H9 (cell line): ENCODE measurements at regions not wholly inside any gene's neighbourhood (a gene's known extent, or its start where the extent isn't known, plus 50 kb on each side); places are given as distances from the start of the nearest gene placed in this dataset.

Experiments
- DNase-seq: peaks from one replicate; pipeline ENCODE4 v3.0.0-alpha.2; 2017
- H2AFZ ChIP-seq: one replicate; pipeline ENCODE4 v1.6.1; 2013; ENCODE audit warnings: mild to moderate bottlenecking, low read length, control low read depth, moderate library complexity
- H2AK5ac ChIP-seq: 2 replicates; pipeline ENCODE4 v1.6.1; 2013; ENCODE audit warnings: low read length, control low read depth, mixed read lengths; ENCODE audit not compliant: insufficient read length
- H2BK120ac ChIP-seq: one replicate; pipeline ENCODE4 v1.6.1; 2013; ENCODE audit warnings: low read depth, mild to moderate bottlenecking, low read length, control low read depth, inconsistent platforms; ENCODE audit not compliant: poor library complexity, severe bottlenecking
- H2BK12ac ChIP-seq: 2 replicates; pipeline ENCODE4 v1.6.1; 2013; ENCODE audit warnings: low read length, control low read depth, mixed read lengths, low read depth; ENCODE audit not compliant: insufficient read length
- H2BK15ac ChIP-seq: 2 replicates; pipeline ENCODE4 v1.6.1; 2013; ENCODE audit warnings: low read depth, low read length, control low read depth
- H2BK20ac ChIP-seq: one replicate; pipeline ENCODE4 v1.6.1; 2013; ENCODE audit warnings: low read depth, mild to moderate bottlenecking, low read length, control low read depth, inconsistent platforms; ENCODE audit not compliant: poor library complexity, severe bottlenecking
- H2BK5ac ChIP-seq: 2 replicates; pipeline ENCODE4 v1.6.1; 2013; ENCODE audit warnings: low read length, control low read depth, mixed read lengths; ENCODE audit not compliant: insufficient read length
- H3K14ac ChIP-seq: 2 replicates; pipeline ENCODE4 v1.6.1; 2013; ENCODE audit warnings: low read length, control low read depth; ENCODE audit not compliant: insufficient read depth
- H3K18ac ChIP-seq: 2 replicates; pipeline ENCODE4 v1.6.1; 2013; ENCODE audit warnings: low read depth, mild to moderate bottlenecking, mixed read lengths, low read length, control low read depth; ENCODE audit not compliant: insufficient read length
- H3K23ac ChIP-seq: 2 replicates; pipeline ENCODE4 v1.6.1; 2013; ENCODE audit warnings: low read length, control low read depth, mixed read lengths, low read depth; ENCODE audit not compliant: insufficient read length
- H3K23me2 ChIP-seq: 2 replicates; pipeline ENCODE4 v1.6.1; 2013; ENCODE audit warnings: low read depth, mild to moderate bottlenecking, mixed read lengths, low read length, control low read depth; ENCODE audit not compliant: insufficient read length, poor library complexity, severe bottlenecking
- H3K27ac ChIP-seq: 2 replicates; pipeline ENCODE4 v1.5.1; 2013; ENCODE audit warnings: low read length, control low read depth, mixed read lengths, low read depth; ENCODE audit not compliant: insufficient read length
- H3K27me3 ChIP-seq: 2 replicates; pipeline ENCODE4 v1.6.1; 2013; ENCODE audit warnings: low read length, control low read depth, inconsistent platforms; ENCODE audit not compliant: insufficient read depth
- H3K4ac ChIP-seq: 2 replicates; pipeline ENCODE4 v1.6.1; 2013; ENCODE audit warnings: low read depth, mild to moderate bottlenecking, control low read depth, inconsistent platforms, low read length, moderate library complexity
- H3K4me1 ChIP-seq: 2 replicates; pipeline ENCODE4 v1.6.1; 2013; ENCODE audit warnings: low read length, control low read depth, inconsistent platforms; ENCODE audit not compliant: insufficient read depth
- H3K4me2 ChIP-seq: 2 replicates; pipeline ENCODE4 v1.6.1; 2013; ENCODE audit warnings: low read length, control low read depth, mixed read lengths; ENCODE audit not compliant: insufficient read length, insufficient read depth
- H3K56ac ChIP-seq: 2 replicates; pipeline ENCODE4 v1.6.1; 2013; ENCODE audit warnings: low read depth, mild to moderate bottlenecking, mixed read lengths, low read length, control low read depth; ENCODE audit not compliant: insufficient read length
- H3K79me1 ChIP-seq: 2 replicates; pipeline ENCODE4 v1.6.1; 2013; ENCODE audit warnings: low read depth, mild to moderate bottlenecking, moderate library complexity, low read length, control low read depth, inconsistent platforms; ENCODE audit not compliant: insufficient read depth, poor library complexity, severe bottlenecking
- H3K79me2 ChIP-seq: 2 replicates; pipeline ENCODE4 v1.6.1; 2013; ENCODE audit warnings: low read length, control low read depth, inconsistent platforms; ENCODE audit not compliant: insufficient read depth
- H3K9ac ChIP-seq: 2 replicates; pipeline ENCODE4 v1.6.1; 2013; ENCODE audit warnings: low read length, control low read depth, mixed read lengths; ENCODE audit not compliant: insufficient read length; ENCODE audit errors: extremely low read depth
- H3K9me3 ChIP-seq: one replicate; pipeline ENCODE4 v1.6.1; 2013; ENCODE audit warnings: low read depth, low read length, inconsistent platforms; ENCODE audit not compliant: control insufficient read depth
- H3T11ph ChIP-seq: one replicate; pipeline ENCODE4 v1.6.1; 2013; ENCODE audit warnings: mild to moderate bottlenecking, low read length, control low read depth, inconsistent platforms
- H4K20me1 ChIP-seq: one replicate; pipeline ENCODE4 v1.6.1; 2013; ENCODE audit not compliant: control insufficient read depth, insufficient read length, insufficient read depth
- H4K5ac ChIP-seq: 2 replicates; pipeline ENCODE4 v1.6.1; 2013; ENCODE audit warnings: low read depth, mild to moderate bottlenecking, mixed read lengths, low read length, control low read depth; ENCODE audit not compliant: insufficient read length
- H4K8ac ChIP-seq: replicated peaks from 2 replicates; pipeline ENCODE4 v1.6.1; 2013; ENCODE audit warnings: low read length, control low read depth, mixed read lengths, low read depth; ENCODE audit not compliant: insufficient read length
- H4K91ac ChIP-seq: 2 replicates; pipeline ENCODE4 v1.6.1; 2013; ENCODE audit warnings: low read depth, mild to moderate bottlenecking, moderate library complexity, mixed read lengths, low read length, control low read depth; ENCODE audit not compliant: insufficient read length
- H3K27ac Mint-ChIP-seq, 3 experiments: 2 replicates in 2 of 3; 3 replicates in 1 of 3; pipeline ENCODE4 v1.8.0; 2020 to 2021; ENCODE audit warnings: mixed read lengths in 3 of 3, mild to moderate bottlenecking in 1 of 3, moderate library complexity in 1 of 3
- H3K27me3 Mint-ChIP-seq: 2 replicates; pipeline ENCODE4 v1.8.0; 2021; ENCODE audit warnings: low read depth, mild to moderate bottlenecking, moderate library complexity, mixed read lengths
- H3K36me3 Mint-ChIP-seq, 3 experiments: 2 replicates in 2 of 3; 3 replicates in 1 of 3; pipeline ENCODE4 v1.8.0; 2020 to 2021; ENCODE audit warnings: low read depth in 3 of 3, mixed read lengths in 3 of 3; ENCODE audit not compliant: insufficient read depth in 1 of 3
- H3K4me1 Mint-ChIP-seq, 2 experiments: 2 replicates each; pipeline ENCODE4 v1.8.0; 2020; ENCODE audit warnings: mixed read lengths in 2 of 2
- H3K4me3 Mint-ChIP-seq, 2 experiments: 2 replicates in 1 of 2; 3 replicates in 1 of 2; pipeline ENCODE4 v1.8.0; 2020 to 2021; ENCODE audit warnings: mild to moderate bottlenecking in 2 of 2, mixed read lengths in 2 of 2, moderate library complexity in 1 of 2
- H3K9me3 Mint-ChIP-seq, 2 experiments: 2 replicates in 1 of 2; 3 replicates in 1 of 2; pipeline ENCODE4 v1.8.0; 2020; ENCODE audit warnings: mild to moderate bottlenecking in 2 of 2, mixed read lengths in 2 of 2, moderate library complexity in 1 of 2
- TF ChIP-seq, protein P1 (sequence below): fragments of 200-600 bp; sonication (generic); conservative IDR thresholded peaks from 3 replicates; pipeline ENCODE4 v1.8.0; 2021; ENCODE audit warnings: antibody characterized with exemption, mild to moderate bottlenecking

DNA sequence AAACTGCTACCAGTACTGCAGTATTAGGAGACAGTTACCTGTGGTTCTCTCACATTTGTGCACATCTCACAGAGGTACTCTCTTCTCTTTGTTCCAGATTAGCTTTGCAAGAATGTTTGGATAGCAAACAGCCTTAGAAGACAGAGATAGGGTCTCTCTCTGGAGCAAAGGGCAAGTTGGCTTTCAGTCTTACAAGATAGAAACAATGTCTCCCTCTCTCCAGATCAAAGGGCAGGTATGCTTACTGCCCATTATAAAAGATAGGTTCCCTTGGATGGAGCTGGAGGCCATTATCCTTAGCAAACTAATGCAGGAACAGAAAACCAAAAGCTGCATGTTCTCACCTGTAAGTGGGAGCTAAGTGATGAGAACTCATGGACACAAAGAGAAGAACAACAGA lies 50.2 kb upstream of the KIT start:
- Histone ChIP-seq H2AK5ac (no peak overlapping the region), H3K27ac (no peak overlapping the region), H3T11ph (no peak overlapping the region), H3K4me2 (no peak overlapping the region), H2BK12ac (no peak overlapping the region), H3K23ac (no peak overlapping the region), H3K23me2 (no peaks in the 10 kb centered on the region), H2AFZ (no peak overlapping the region), H2BK15ac (no peak overlapping the region), H3K14ac (no peak overlapping the region), H4K8ac (no peak overlapping the region), H3K4me1 (no peaks in the 10 kb centered on the region), H3K79me1 (no peaks in the 10 kb centered on the region), H3K79me2 (no peaks in the 10 kb centered on the region), H2BK120ac (no peak overlapping the region), H4K5ac (no peak overlapping the region), H3K27me3 (no peaks in the 10 kb centered on the region), H2BK5ac (no peak overlapping the region), H4K91ac (no peak overlapping the region), H3K18ac (no peak overlapping the region), H2BK20ac (no peak overlapping the region), H3K9me3 (no peaks in the 10 kb centered on the region), H3K56ac (no peak overlapping the region), H3K9ac (no peak overlapping the region), H3K4ac (no peak overlapping the region), H4K20me1 (no peaks in the 10 kb centered on the region)
- Mint-ChIP-seq H3K9me3 (no peaks in the 10 kb centered on the region), H3K4me3 (no peak overlapping the region), H3K27ac (no peak overlapping the region), H3K4me1 (peaks cover 0 to 3% of the 10 kb centered on the region in 2 experiments; a peak in 1 of 4 replicates), H3K36me3 (no peaks in the 10 kb centered on the region), H3K27me3 (peaks cover 1% of the 10 kb centered on the region; the same call in 1 of the 2 replicates)
- DNase-seq: no peak
- TF ChIP-seq, protein P1, sequence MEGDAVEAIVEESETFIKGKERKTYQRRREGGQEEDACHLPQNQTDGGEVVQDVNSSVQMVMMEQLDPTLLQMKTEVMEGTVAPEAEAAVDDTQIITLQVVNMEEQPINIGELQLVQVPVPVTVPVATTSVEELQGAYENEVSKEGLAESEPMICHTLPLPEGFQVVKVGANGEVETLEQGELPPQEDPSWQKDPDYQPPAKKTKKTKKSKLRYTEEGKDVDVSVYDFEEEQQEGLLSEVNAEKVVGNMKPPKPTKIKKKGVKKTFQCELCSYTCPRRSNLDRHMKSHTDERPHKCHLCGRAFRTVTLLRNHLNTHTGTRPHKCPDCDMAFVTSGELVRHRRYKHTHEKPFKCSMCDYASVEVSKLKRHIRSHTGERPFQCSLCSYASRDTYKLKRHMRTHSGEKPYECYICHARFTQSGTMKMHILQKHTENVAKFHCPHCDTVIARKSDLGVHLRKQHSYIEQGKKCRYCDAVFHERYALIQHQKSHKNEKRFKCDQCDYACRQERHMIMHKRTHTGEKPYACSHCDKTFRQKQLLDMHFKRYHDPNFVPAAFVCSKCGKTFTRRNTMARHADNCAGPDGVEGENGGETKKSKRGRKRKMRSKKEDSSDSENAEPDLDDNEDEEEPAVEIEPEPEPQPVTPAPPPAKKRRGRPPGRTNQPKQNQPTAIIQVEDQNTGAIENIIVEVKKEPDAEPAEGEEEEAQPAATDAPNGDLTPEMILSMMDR: no peak
